Kidney epithelial cell (primary cell): ENCODE measurements at regions not wholly inside any gene's neighbourhood (a gene's known extent, or its start where the extent isn't known, plus 50 kb on each side); places are given as distances from the start of the nearest gene placed in this dataset.

Source experiments
- DNase-seq: peaks from one replicate; pipeline ENCODE4 v3.0.0-alpha.2; 2010; ENCODE audit warnings: low read depth
- H3K27me3 ChIP-seq: 2 replicates; pipeline ENCODE4 v1.6.0; 2011; ENCODE audit warnings: low read length; ENCODE audit not compliant: control insufficient read depth, insufficient read depth
- H3K36me3 ChIP-seq: 2 replicates; pipeline ENCODE4 v1.5.1; 2011; ENCODE audit warnings: low read length; ENCODE audit not compliant: control insufficient read depth, insufficient read depth
- H3K4me3 ChIP-seq: 2 replicates; pipeline ENCODE4 v1.5.1; 2011; ENCODE audit warnings: low read depth, mild to moderate bottlenecking, control low read depth, low read length
- TF ChIP-seq, protein P1 (sequence below): IDR thresholded peaks from 2 replicates; pipeline ENCODE4 v1.5.1; 2011; ENCODE audit warnings: mild to moderate bottlenecking, moderate library complexity, low read length, control low read depth, inconsistent platforms; ENCODE audit not compliant: insufficient read depth, poor library complexity, severe bottlenecking

DNA sequence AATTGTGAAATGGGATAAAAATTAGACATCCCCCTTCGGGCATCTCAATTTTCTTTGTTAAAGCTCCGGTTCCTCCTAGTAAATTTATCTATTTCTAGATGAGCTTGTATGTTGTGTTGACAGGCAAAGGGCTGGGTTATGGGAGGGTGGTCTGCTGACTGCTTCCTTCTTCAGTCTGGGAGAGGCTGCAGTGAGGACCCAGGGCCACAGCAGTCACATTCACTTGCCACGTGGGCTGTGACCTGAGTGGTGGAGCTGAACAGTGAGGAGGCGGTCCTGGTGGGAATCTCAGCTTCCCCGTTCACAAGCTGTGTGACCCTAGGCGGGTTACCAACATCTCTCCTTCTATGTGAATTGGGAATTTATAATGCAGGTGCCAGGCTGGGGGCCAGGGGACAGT is 57.5 kb upstream of the RXRA start:
- Histone ChIP-seq H3K4me3 (no peak overlapping the region), H3K27me3 (peaks cover 55% of the 10 kb centered on the region), H3K36me3 (no peaks in the 10 kb centered on the region)
- DNase-seq: no peak
- TF ChIP-seq, protein P1, sequence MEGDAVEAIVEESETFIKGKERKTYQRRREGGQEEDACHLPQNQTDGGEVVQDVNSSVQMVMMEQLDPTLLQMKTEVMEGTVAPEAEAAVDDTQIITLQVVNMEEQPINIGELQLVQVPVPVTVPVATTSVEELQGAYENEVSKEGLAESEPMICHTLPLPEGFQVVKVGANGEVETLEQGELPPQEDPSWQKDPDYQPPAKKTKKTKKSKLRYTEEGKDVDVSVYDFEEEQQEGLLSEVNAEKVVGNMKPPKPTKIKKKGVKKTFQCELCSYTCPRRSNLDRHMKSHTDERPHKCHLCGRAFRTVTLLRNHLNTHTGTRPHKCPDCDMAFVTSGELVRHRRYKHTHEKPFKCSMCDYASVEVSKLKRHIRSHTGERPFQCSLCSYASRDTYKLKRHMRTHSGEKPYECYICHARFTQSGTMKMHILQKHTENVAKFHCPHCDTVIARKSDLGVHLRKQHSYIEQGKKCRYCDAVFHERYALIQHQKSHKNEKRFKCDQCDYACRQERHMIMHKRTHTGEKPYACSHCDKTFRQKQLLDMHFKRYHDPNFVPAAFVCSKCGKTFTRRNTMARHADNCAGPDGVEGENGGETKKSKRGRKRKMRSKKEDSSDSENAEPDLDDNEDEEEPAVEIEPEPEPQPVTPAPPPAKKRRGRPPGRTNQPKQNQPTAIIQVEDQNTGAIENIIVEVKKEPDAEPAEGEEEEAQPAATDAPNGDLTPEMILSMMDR: no peak

DNA sequence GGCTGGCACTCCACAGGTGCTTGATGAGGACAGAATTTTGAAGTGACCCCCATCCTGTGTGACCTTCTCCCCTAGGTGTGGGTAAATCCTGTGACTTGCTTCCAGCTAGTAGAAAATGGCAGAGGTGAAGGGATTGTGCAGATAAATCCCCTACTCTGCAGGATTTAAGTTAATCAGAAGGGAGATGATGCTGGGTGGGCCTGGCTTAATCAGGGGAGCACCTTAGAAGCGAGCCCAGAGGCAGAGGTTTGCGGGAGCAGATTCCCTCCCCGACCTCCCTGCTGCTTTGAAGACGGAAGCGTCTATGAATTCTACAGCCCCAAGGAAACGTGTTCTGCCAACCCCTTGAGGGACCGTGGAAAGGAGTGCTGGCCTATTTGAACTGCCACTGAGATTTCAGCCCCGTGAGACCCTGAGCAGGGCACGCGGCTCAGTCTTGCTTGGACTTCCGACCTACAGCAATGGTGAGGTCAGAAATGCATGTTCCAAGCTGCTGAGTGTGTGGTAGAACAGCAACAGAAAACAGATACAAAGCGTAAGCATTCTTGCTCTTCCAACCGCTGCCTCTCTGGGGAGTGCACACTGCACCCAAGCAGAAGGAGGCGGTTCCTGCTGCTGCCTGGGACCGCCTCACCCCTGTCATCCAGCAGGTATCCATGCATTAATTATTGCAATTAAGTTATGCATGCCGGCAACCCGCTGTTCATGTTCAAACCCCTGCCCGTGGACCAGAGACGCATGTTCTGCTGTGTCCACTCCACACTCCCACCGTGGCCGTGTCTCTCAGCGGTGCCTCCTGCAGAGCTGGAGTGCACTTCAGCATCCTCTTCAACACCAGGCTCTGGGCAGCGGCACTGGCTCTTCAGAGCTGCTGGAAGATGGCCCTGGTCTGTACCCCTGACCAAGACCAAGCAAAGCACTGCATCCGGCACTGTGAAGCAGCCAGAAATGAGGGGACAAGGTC is 54.6 kb upstream of the RXRA start:
- H3K36me3 ChIP-seq: no peaks in the 10 kb centered on the region
- peaks cover 53% of the 10 kb centered on the region for H3K27me3 ChIP-seq
- no peak overlapping the region for H3K4me3 ChIP-seq
- no peak for DNase-seq
- TF ChIP-seq, protein P1: no peak

DNA sequence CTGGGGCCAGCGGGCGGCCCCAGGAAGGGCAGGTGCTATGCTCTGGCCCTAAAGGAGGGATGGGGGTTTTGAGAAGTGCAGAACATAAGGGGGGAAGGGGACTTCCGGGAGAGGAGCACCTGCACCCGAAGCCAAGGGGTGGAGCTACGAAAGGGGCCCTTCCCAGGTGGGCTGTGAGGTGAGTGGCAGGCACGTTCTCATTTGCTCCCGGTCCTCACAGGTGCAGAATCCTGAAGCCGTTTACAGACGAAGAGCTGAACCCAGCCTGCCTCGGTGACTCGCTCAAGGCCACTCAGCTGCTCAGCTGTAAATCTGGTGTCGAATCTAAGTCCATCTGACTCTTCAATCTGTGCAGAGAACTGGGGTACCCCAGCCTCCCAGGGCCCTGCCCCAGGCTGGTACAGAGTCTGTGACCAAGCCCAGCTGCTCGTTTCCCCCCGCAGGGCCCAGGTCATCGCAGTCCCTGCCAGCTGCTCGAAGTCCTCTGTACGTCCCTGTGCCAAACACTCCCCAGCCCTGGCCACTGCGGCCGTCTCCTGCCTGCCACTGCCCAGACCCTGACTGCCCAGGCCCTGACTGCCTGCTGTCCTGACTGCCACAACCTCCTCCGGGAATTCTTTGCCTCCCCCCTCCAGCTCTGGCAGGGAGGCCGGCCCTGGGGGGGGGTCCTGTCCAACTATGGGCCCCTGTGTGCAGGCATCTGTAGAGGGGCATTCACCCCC is 53.8 kb upstream of the RXRA start:
- Histone ChIP-seq H3K27me3 (peaks cover 62% of the 10 kb centered on the region), H3K36me3 (no peaks in the 10 kb centered on the region), H3K4me3 (no peak overlapping the region)
- DNase-seq: no peak
- TF ChIP-seq, protein P1: no peak

DNA sequence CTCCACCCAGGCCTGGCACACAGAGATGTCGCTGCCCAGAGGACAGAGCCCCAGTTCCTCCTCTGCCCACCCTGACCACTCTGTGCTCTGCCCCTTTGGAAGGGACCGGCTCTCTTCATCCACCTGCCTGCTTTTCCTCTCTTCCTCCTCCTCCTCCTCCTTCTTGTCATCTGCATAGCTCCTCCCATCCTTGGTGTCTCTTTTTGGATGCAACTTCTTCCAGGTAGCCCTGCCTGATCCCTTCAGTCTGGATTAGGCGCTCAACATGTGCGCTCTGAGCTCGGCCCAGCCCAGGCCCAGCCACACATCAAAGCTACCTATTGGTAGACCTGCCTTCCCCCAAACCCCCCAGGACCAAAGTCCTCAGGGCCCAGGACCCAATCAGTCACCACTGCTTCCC is 52.6 kb upstream of the RXRA start:
- DNase-seq: no peak
- Histone ChIP-seq H3K4me3 (no peak overlapping the region), H3K36me3 (no peaks in the 10 kb centered on the region), H3K27me3 (peaks cover 60% of the 10 kb centered on the region)
- TF ChIP-seq, protein P1: no peak

DNA sequence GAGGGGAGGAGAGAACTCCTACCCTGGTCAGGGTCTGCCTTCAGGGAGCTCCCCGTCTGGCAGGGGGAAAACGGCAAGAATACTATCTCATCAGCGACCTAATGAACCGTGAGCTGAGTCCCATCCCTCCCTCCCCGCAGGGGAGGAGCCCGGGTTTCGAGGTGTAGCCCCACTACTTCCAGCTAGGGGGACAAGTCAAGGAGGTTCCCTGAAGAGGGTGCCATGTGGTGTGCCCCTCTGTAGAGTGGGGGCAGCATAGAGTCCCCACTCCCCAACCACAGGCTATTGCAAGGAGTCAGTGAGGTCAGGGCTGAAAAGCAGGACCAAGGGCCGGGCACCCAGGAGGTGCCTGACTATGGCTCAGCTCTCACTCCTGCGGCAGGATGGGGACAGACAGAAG is 50.9 kb upstream of the RXRA start:
- Histone ChIP-seq H3K36me3 (no peaks in the 10 kb centered on the region), H3K27me3 (peaks cover 56% of the 10 kb centered on the region), H3K4me3 (no peak overlapping the region)
- TF ChIP-seq, protein P1: no peak
- no peak for DNase-seq
